ENCODE measurements at regions not wholly inside any gene's neighbourhood (a gene's known extent, or its start where the extent isn't known, plus 50 kb on each side); places are given as distances from the start of the nearest gene placed in this dataset.
"Not testable (repeated sequence)": the region's sequence is repeated elsewhere in the genome, so short reads cannot be mapped to it uniquely, and the experiment has no call there.

- FAIRE-seq; H4K20me1 ChIP-seq (replicated peaks; ENCODE audit: control insufficient read depth, insufficient read depth, low read length); intact Hi-C loops (cut with micrococcal nuclease): not testable (repeated sequence)
Observed at GRCh38 chr4:3898928-3899327, 132.7 kb downstream of the ADRA2C start.

GRCh38 chr4:3904264-3904955 lies 138.2 kb downstream of the ADRA2C start:
- H3K4me2 ChIP-seq (ENCODE audit: insufficient read depth, low read length), result not testable (repeated sequence)

More at GRCh38 chr4:3898928-3899327, 132.7 kb downstream of the ADRA2C start:
- ATAC-seq; H3K36me3 ChIP-seq (ENCODE audit: control insufficient read depth, insufficient read depth, low read length); BruUV-seq (replicated peaks); H3K79me2 ChIP-seq (ENCODE audit: control insufficient read depth, insufficient read depth, low read length); H2AFZ ChIP-seq (ENCODE audit: low read depth, low read length); H3K4me1 ChIP-seq (replicated peaks in 1 of 2; ENCODE audit: control insufficient read depth in 2 of 2, insufficient read depth in 2 of 2, low read length in 2 of 2); in situ Hi-C loops (cut with MboI); H3K27ac ChIP-seq (ENCODE audit: extremely low read depth, low read depth, low read length); H3K4me3 ChIP-seq; DNase-seq (ENCODE audit: extremely low read depth in 1 of 4, low spot score in 3 of 4); H3K4me2 ChIP-seq (ENCODE audit: insufficient read depth, low read length); H3K9me3 ChIP-seq (replicated peaks; ENCODE audit: control insufficient read depth, insufficient read depth, low read depth, low read length); H3K9me1 ChIP-seq (ENCODE audit: control insufficient read depth, insufficient read depth, low read length); H3K9ac ChIP-seq (ENCODE audit: insufficient read depth in 1 of 2, low read depth in 2 of 2, low read length in 2 of 2); CTCF ChIA-PET (ENCODE audit: low intra/inter-chr PET ratio); POLR2A ChIA-PET: not testable (repeated sequence)
- 1% methylated on average over 10 of the region's 10 CpGs for WGBS (ENCODE audit: insufficient coverage, low coverage, missing lambda C conversion rate)
- peaks cover 9 to 32% of the 10 kb centered on the region in 2 experiments; a peak in 4 of 5 replicates for H3K27me3 ChIP-seq (ENCODE audit: control insufficient read depth in 2 of 2, insufficient read depth in 2 of 2, low read length in 2 of 2)

GRCh38 chr4:3909616-3910015 lies 143.4 kb downstream of the ADRA2C start:
- FAIRE-seq; in situ Hi-C loops (cut with MboI): not testable (repeated sequence)

More at GRCh38 chr4:3904264-3904955, 138.2 kb downstream of the ADRA2C start:
- H3K9me1 ChIP-seq (ENCODE audit: control insufficient read depth, insufficient read depth, low read length); intact Hi-C loops (cut with micrococcal nuclease); H3K4me1 ChIP-seq (replicated peaks in 1 of 2; ENCODE audit: control insufficient read depth in 2 of 2, insufficient read depth in 2 of 2, low read length in 2 of 2); CTCF ChIA-PET (ENCODE audit: low intra/inter-chr PET ratio); DNase-seq (ENCODE audit: extremely low read depth in 1 of 4, low spot score in 3 of 4); ATAC-seq; H3K9me3 ChIP-seq (replicated peaks; ENCODE audit: control insufficient read depth, insufficient read depth, low read depth, low read length); in situ Hi-C loops (cut with MboI); H3K9ac ChIP-seq (ENCODE audit: insufficient read depth in 1 of 2, low read depth in 2 of 2, low read length in 2 of 2); H3K4me3 ChIP-seq; BruUV-seq (replicated peaks); H4K20me1 ChIP-seq (replicated peaks; ENCODE audit: control insufficient read depth, insufficient read depth, low read length); H3K27ac ChIP-seq (ENCODE audit: extremely low read depth, low read depth, low read length); POLR2A ChIA-PET; FAIRE-seq; H2AFZ ChIP-seq (ENCODE audit: low read depth, low read length); H3K79me2 ChIP-seq (ENCODE audit: control insufficient read depth, insufficient read depth, low read length); H3K36me3 ChIP-seq (ENCODE audit: control insufficient read depth, insufficient read depth, low read length): not testable (repeated sequence)
- H3K27me3 ChIP-seq (ENCODE audit: control insufficient read depth in 2 of 2, insufficient read depth in 2 of 2, low read length in 2 of 2), result peaks cover 3 to 17% of the 10 kb centered on the region in 2 experiments; a peak in 4 of 5 replicates
- WGBS (ENCODE audit: insufficient coverage, low coverage, missing lambda C conversion rate), result 4% methylated on average over 10 of the region's 15 CpGs

More at GRCh38 chr4:3909616-3910015, 143.4 kb downstream of the ADRA2C start:
- ATAC-seq; POLR2A ChIA-PET; DNase-seq (ENCODE audit: extremely low read depth in 1 of 4, low spot score in 3 of 4); H3K4me1 ChIP-seq (replicated peaks in 1 of 2; ENCODE audit: control insufficient read depth in 2 of 2, insufficient read depth in 2 of 2, low read length in 2 of 2); H4K20me1 ChIP-seq (replicated peaks; ENCODE audit: control insufficient read depth, insufficient read depth, low read length); BruUV-seq (replicated peaks); H3K9ac ChIP-seq (ENCODE audit: insufficient read depth in 1 of 2, low read depth in 2 of 2, low read length in 2 of 2); intact Hi-C loops (cut with micrococcal nuclease); H2AFZ ChIP-seq (ENCODE audit: low read depth, low read length); CTCF ChIA-PET (ENCODE audit: low intra/inter-chr PET ratio); H3K36me3 ChIP-seq (ENCODE audit: control insufficient read depth, insufficient read depth, low read length); H3K79me2 ChIP-seq (ENCODE audit: control insufficient read depth, insufficient read depth, low read length); H3K4me3 ChIP-seq; H3K4me2 ChIP-seq (ENCODE audit: insufficient read depth, low read length); H3K9me1 ChIP-seq (ENCODE audit: control insufficient read depth, insufficient read depth, low read length); H3K9me3 ChIP-seq (replicated peaks; ENCODE audit: control insufficient read depth, insufficient read depth, low read depth, low read length); H3K27ac ChIP-seq (ENCODE audit: extremely low read depth, low read depth, low read length): not testable (repeated sequence)
- WGBS (ENCODE audit: insufficient coverage, low coverage, missing lambda C conversion rate), result 0% methylated on average over 3 of the region's 3 CpGs
- H3K27me3 ChIP-seq (ENCODE audit: control insufficient read depth in 2 of 2, insufficient read depth in 2 of 2, low read length in 2 of 2), result peaks cover 3 to 17% of the 10 kb centered on the region in 2 experiments; a peak in 3 of 5 replicates

Data from K562 (cell line).